ENCODE measurements at regions not wholly inside any gene's neighbourhood (a gene's known extent, or its start where the extent isn't known, plus 50 kb on each side); places are given as distances from the start of the nearest gene placed in this dataset.

GRCh38 chr5:3153906-3154305 lies 402.4 kb upstream of the IRX2 start:
- in situ Hi-C loops (cut with MboI) (no loop called here), intact Hi-C loops (cut with micrococcal nuclease) (no loop called here)
- ATAC-seq (no peak), FAIRE-seq (no peak), DNase-seq (ENCODE audit: extremely low read depth in 1 of 4, low spot score in 3 of 4) (no peak)
- no TSS peak for BruUV-seq (replicated peaks)
- no peaks in the 10 kb centered on the region for H4K20me1 ChIP-seq (replicated peaks; ENCODE audit: control insufficient read depth, insufficient read depth, low read length)
- no peaks in the 10 kb centered on the region for H3K79me2 ChIP-seq (ENCODE audit: control insufficient read depth, insufficient read depth, low read length)
- WGBS (ENCODE audit: insufficient coverage, low coverage, missing lambda C conversion rate), result 3% methylated on average over 4 of the region's 4 CpGs
- H2AFZ ChIP-seq (ENCODE audit: low read depth, low read length), result no peak overlapping the region
- no peaks in the 10 kb centered on the region for H3K9me1 ChIP-seq (ENCODE audit: control insufficient read depth, insufficient read depth, low read length)
- H3K9me3 ChIP-seq (replicated peaks; ENCODE audit: control insufficient read depth, insufficient read depth, low read depth, low read length), result no peaks in the 10 kb centered on the region
- CTCF ChIA-PET (ENCODE audit: low intra/inter-chr PET ratio), result no interaction called here
- H3K27ac ChIP-seq (ENCODE audit: extremely low read depth, low read depth, low read length), result no peak overlapping the region
- no peak overlapping the region for H3K9ac ChIP-seq (ENCODE audit: insufficient read depth in 1 of 2, low read depth in 2 of 2, low read length in 2 of 2)
- H3K36me3 ChIP-seq (ENCODE audit: control insufficient read depth, insufficient read depth, low read length), result no peaks in the 10 kb centered on the region
- POLR2A ChIA-PET, result interaction anchor here (0.6 kb wide), 1 partner anchor 245 kb away, joined by 3 read pairs; no protein-coding TSS in a partner anchor
- no peak overlapping the region for H3K4me2 ChIP-seq (ENCODE audit: insufficient read depth, low read length)
- H3K4me1 ChIP-seq (replicated peaks in 1 of 2; ENCODE audit: control insufficient read depth in 2 of 2, insufficient read depth in 2 of 2, low read length in 2 of 2), result no peaks in the 10 kb centered on the region
- H3K27me3 ChIP-seq (ENCODE audit: control insufficient read depth in 2 of 2, insufficient read depth in 2 of 2, low read length in 2 of 2), result peaks cover 3 to 32% of the 10 kb centered on the region in 2 experiments; a peak in 4 of 5 replicates
- H3K4me3 ChIP-seq, result no peak overlapping the region
- TF ChIP-seq ZNF23 (CRISPR knock-in tag; IDR thresholded peaks at IDR 0.05) (no peak), SMC3 (conservative IDR thresholded peaks at IDR 0.05; ENCODE audit: insufficient read depth, low read depth, low read length) (no peak), MTA3 (IDR thresholded peaks at IDR 0.05; ENCODE audit: borderline replicate concordance) (no peak), ZNF445 (CRISPR knock-in tag; IDR thresholded peaks at IDR 0.05; ENCODE audit: low read depth) (no peak), ZNF143 (CRISPR knock-in tag; IDR thresholded peaks at IDR 0.05) (no peak), CHAMP1 (IDR thresholded peaks at IDR 0.05) (no peak), ETV6 (IDR thresholded peaks at IDR 0.05; ENCODE audit: borderline replicate concordance in 1 of 2, low read depth in 2 of 2, low read length in 1 of 2) (no peak), ETV6 (CRISPR knock-in tag; IDR thresholded peaks at IDR 0.05; ENCODE audit: borderline replicate concordance) (no peak), ATF6 (CRISPR knock-in tag; IDR thresholded peaks at IDR 0.05) (no peak), KLF1 (tag; IDR thresholded peaks at IDR 0.05) (no peak), GABPA (tag; conservative IDR thresholded peaks at IDR 0.05; ENCODE audit: low read depth) (no peak), ZNF766 (CRISPR knock-in tag; conservative IDR thresholded peaks at IDR 0.05) (no peak), HDAC3 (IDR thresholded peaks at IDR 0.05; ENCODE audit: borderline replicate concordance, partially characterized antibody) (no peak), KDM2B (CRISPR knock-in tag; IDR thresholded peaks at IDR 0.05) (no peak), DACH1 (IDR thresholded peaks at IDR 0.05; ENCODE audit: partially characterized antibody) (no peak), BRD4 (IDR thresholded peaks at IDR 0.05) (no peak), ZNF232 (CRISPR knock-in tag; IDR thresholded peaks at IDR 0.05) (no peak)
- TF ChIP-seq, protein P1, sequence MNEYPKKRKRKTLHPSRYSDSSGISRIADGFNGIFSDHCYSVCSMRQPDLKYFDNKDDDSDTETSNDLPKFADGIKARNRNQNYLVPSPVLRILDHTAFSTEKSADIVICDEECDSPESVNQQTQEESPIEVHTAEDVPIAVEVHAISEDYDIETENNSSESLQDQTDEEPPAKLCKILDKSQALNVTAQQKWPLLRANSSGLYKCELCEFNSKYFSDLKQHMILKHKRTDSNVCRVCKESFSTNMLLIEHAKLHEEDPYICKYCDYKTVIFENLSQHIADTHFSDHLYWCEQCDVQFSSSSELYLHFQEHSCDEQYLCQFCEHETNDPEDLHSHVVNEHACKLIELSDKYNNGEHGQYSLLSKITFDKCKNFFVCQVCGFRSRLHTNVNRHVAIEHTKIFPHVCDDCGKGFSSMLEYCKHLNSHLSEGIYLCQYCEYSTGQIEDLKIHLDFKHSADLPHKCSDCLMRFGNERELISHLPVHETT (CRISPR knock-in tag; conservative IDR thresholded peaks at IDR 0.05 in 1 of 2, IDR thresholded peaks at IDR 0.05 in 1 of 2), result no peak
